GM12878 (cell line): ENCODE measurements at regions not wholly inside any gene's neighbourhood (a gene's known extent, or its start where the extent isn't known, plus 50 kb on each side); places are given as distances from the start of the nearest gene placed in this dataset.

Experiments
- ATAC-seq: fragments of 200-7000 bp; cut with Tn5 transposase; 3 replicates; pipeline ENCODE4 v1.9.1; 2020; ENCODE audit warnings: mild to moderate bottlenecking, moderate library complexity
- BruUV-seq: library from RNA; stranded (reverse); fragments of 400-500 nt; replicated peaks from 2 replicates; lab custom pipeline; 2021; lab: Mats Ljungman, UMichigan
- CTCF ChIA-PET: fragments of 300-600 bp; sonication (Branson Sonifier 250); formaldehyde crosslinking; extraction: SDS; loops from one replicate; lab custom pipeline; 2021; ENCODE audit warnings: inconsistent platforms; lab: Yijun Ruan, JAX
- POLR2A ChIA-PET: fragments of 350-600 bp; formaldehyde crosslinking; extraction: SDS; loops from one replicate; lab custom pipeline; 2021; ENCODE audit warnings: inconsistent platforms; lab: Charles Lee
- RAD21 ChIA-PET: fragments of 300-600 bp; sonication (Branson Sonifier 250); formaldehyde crosslinking; loops from one replicate; lab custom pipeline; 2023; ENCODE audit warnings: antibody characterized with exemption; ENCODE audit not compliant: unreplicated experiment; lab: Charles Lee
- SMC1A ChIA-PET: fragments of 300-600 bp; sonication (Branson Sonifier 250); formaldehyde crosslinking; loops from one replicate; lab custom pipeline; 2023; ENCODE audit not compliant: unreplicated experiment, uncharacterized antibody; lab: Charles Lee
- DNase-seq: peaks from one replicate; pipeline ENCODE4 v3.0.0-alpha.2; 2011; ENCODE audit warnings: low read depth, low spot score
- FAIRE-seq: peaks from 3 replicates; lab custom pipeline; 2011; peaks lifted over from hg19 to GRCh38; lab: Jason Lieb, UNC
- H2AFZ ChIP-seq: 2 replicates; pipeline ENCODE4 v1.6.0; 2011; ENCODE audit warnings: low read depth, low read length, control low read depth; ENCODE audit not compliant: control insufficient read depth
- H3K27ac ChIP-seq: 2 replicates; pipeline ENCODE4 v1.5.1; 2011; ENCODE audit warnings: control low read depth; ENCODE audit not compliant: control insufficient read depth, insufficient read depth
- H3K27me3 ChIP-seq, 2 experiments: replicated peaks in 1 of 2; 2 replicates each; pipeline versions ENCODE4 v1.6.0 to v1.6.1; 2011; ENCODE audit warnings: low read length in 1 of 2; ENCODE audit not compliant: control insufficient read depth in 2 of 2, insufficient read depth in 2 of 2
- H3K36me3 ChIP-seq, 2 experiments: 2 replicates each; pipeline ENCODE4 v1.5.1; 2011; ENCODE audit warnings: low read length in 1 of 2; ENCODE audit not compliant: control insufficient read depth in 2 of 2, insufficient read depth in 2 of 2
- H3K4me1 ChIP-seq: 2 replicates; pipeline ENCODE4 v1.6.1; 2011; ENCODE audit warnings: mild to moderate bottlenecking, low read length, moderate library complexity, mixed read lengths; ENCODE audit not compliant: control insufficient read depth, insufficient read depth
- H3K4me2 ChIP-seq: 2 replicates; pipeline ENCODE4 v1.6.0; 2011; ENCODE audit warnings: control low read depth; ENCODE audit not compliant: control insufficient read depth, insufficient read depth
- H3K4me3 ChIP-seq: fragments of 200-600 bp; sonication (generic); 2 replicates; pipeline ENCODE4 v1.5.1; 2016
- H3K79me2 ChIP-seq: 2 replicates; pipeline ENCODE4 v1.6.0; 2011; ENCODE audit warnings: low read length; ENCODE audit not compliant: control insufficient read depth, insufficient read depth
- H3K9ac ChIP-seq: 2 replicates; pipeline ENCODE4 v1.8.0; 2011; ENCODE audit warnings: low read length, control low read depth, mixed read lengths; ENCODE audit not compliant: control insufficient read depth, insufficient read depth
- H3K9me3 ChIP-seq: replicated peaks from 3 replicates; pipeline ENCODE4 v1.5.1; 2011; ENCODE audit warnings: mild to moderate bottlenecking, low read length; ENCODE audit not compliant: control insufficient read depth, insufficient read depth
- H4K20me1 ChIP-seq: 2 replicates; pipeline ENCODE4 v1.6.0; 2011; ENCODE audit not compliant: control insufficient read depth, insufficient read depth
- BMI1 ChIP-seq: fragments of 450-650 bp; IDR thresholded peaks from 2 replicates; pipeline ENCODE4 v1.6.1; 2016; ENCODE audit warnings: mild to moderate bottlenecking, moderate library complexity, borderline replicate concordance
- CHD1 ChIP-seq: IDR thresholded peaks from 2 replicates; pipeline ENCODE4 v1.6.1; 2012; ENCODE audit warnings: low read depth, low read length, improper control_type of control experiment
- CREB1 ChIP-seq: IDR thresholded peaks from 2 replicates; pipeline ENCODE4 v1.6.1; 2012; ENCODE audit warnings: low read depth, mild to moderate bottlenecking, inconsistent platforms
- CUX1 ChIP-seq: IDR thresholded peaks from 2 replicates; pipeline ENCODE4 v1.6.1; 2012; ENCODE audit warnings: improper control_type of control experiment, low read depth, low read length; ENCODE audit not compliant: insufficient replicate concordance
- E2F8 ChIP-seq: fragments of 450-650 bp; IDR thresholded peaks from 2 replicates; pipeline ENCODE4 v1.6.1; 2018; ENCODE audit warnings: mild to moderate bottlenecking, low read depth, moderate library complexity; ENCODE audit not compliant: partially characterized antibody
- EGR1 ChIP-seq, 2 experiments: IDR thresholded peaks; 1 replicate in 1 of 2; 2 replicates in 1 of 2; pipeline ENCODE4 v1.6.1; 2011 to 2012; ENCODE audit warnings: low read depth in 2 of 2, low read length in 2 of 2, borderline replicate concordance in 1 of 2, mild to moderate bottlenecking in 1 of 2, moderate library complexity in 1 of 2
- FOS ChIP-seq: IDR thresholded peaks from 3 replicates; pipeline ENCODE4 v1.6.1; 2011; ENCODE audit warnings: borderline replicate concordance; ENCODE audit not compliant: insufficient read length; ENCODE audit errors: extremely low read depth
- HCFC1 ChIP-seq: fragments of 150-350 bp; IDR thresholded peaks from 2 replicates; pipeline ENCODE4 v1.6.1; 2014; ENCODE audit warnings: low read length
- IRF3 ChIP-seq: fragments of 450-650 bp; IDR thresholded peaks from 2 replicates; pipeline ENCODE4 v1.6.1; 2014; ENCODE audit warnings: mild to moderate bottlenecking
- JUNB ChIP-seq: IDR thresholded peaks from 2 replicates; pipeline ENCODE4 v1.6.1; 2016; ENCODE audit warnings: antibody characterized with exemption, mild to moderate bottlenecking
- NFYA ChIP-seq: IDR thresholded peaks from 2 replicates; pipeline ENCODE4 v1.6.1; 2011; ENCODE audit warnings: low read depth, mild to moderate bottlenecking, low read length, improper control_type of control experiment, borderline replicate concordance
- SP1 ChIP-seq: IDR thresholded peaks from one replicate; pipeline ENCODE4 v1.6.1; 2011; ENCODE audit warnings: low read depth, low read length
- SREBF1 ChIP-seq: IDR thresholded peaks from 2 replicates; pipeline ENCODE4 v1.6.1; 2012; ENCODE audit warnings: mild to moderate bottlenecking, low read length
- YY1 ChIP-seq: IDR thresholded peaks from 2 replicates; pipeline ENCODE4 v1.6.1; 2011; ENCODE audit warnings: low read depth, mild to moderate bottlenecking, low read length
- ZNF24 ChIP-seq: fragments of 450-650 bp; IDR thresholded peaks from 2 replicates; pipeline ENCODE4 v1.6.1; 2017; ENCODE audit warnings: antibody characterized with exemption, mild to moderate bottlenecking
- WGBS: methylation state at CpG from one replicate; pipeline ENCODE4 v1.1.6; 2016; ENCODE audit warnings: low lambda C conversion rate; ENCODE audit not compliant: insufficient replicate concordance, insufficient coverage; ENCODE audit errors: missing lambda C conversion rate; 5-methylcytosine and 5-hydroxymethylcytosine counted together
- in situ Hi-C: fragments of 300-500 bp; cut with MboI; formaldehyde crosslinking; loops from 9 replicates; pipeline ENCODE4 v1.14.3; 2018; ENCODE audit warnings: mixed read lengths
- intact Hi-C: fragments of 100-400 bp; cut with micrococcal nuclease; formaldehyde crosslinking; loops from one replicate; pipeline ENCODE4 v1.14.2; 2022; ENCODE audit not compliant: unreplicated experiment

- TF ChIP-seq NFYA (no peak), BMI1 (no peak), CUX1 (no peak), JUNB (no peak), EGR1 (IDR thresholded peaks at IDR 0.05; ENCODE audit: borderline replicate concordance in 1 of 2, low read depth in 2 of 2, low read length in 2 of 2) (no peak), SP1 (no peak)
- TF ChIP-seq, all 136 proteins: peak for 0
Measured at GRCh38 chr10:129108378-129108777, 358.7 kb upstream of the MGMT start (continued).

- H3K27ac ChIP-seq: no peak overlapping the region
- intact Hi-C loops (no loop called here), in situ Hi-C loops (no loop called here)
- H3K4me2 ChIP-seq: no peak overlapping the region
- H3K9ac ChIP-seq: no peak overlapping the region
- H3K79me2 ChIP-seq: no peaks in the 10 kb centered on the region
- ChIA-PET CTCF (no interaction called here), SMC1A (no interaction called here), POLR2A (no interaction called here), RAD21 (no interaction called here)
- FAIRE-seq (no peak), DNase-seq (no peak), ATAC-seq (no peak)
- H4K20me1 ChIP-seq: no peaks in the 10 kb centered on the region
- no peaks in the 10 kb centered on the region for H3K4me1 ChIP-seq
- H3K27me3 ChIP-seq: no peaks in the 10 kb centered on the region
- H3K9me3 ChIP-seq: no peaks in the 10 kb centered on the region
- H3K4me3 ChIP-seq: no peak overlapping the region
- H3K36me3 ChIP-seq: no peaks in the 10 kb centered on the region
- no peak overlapping the region for H2AFZ ChIP-seq
- no TSS peak for BruUV-seq
- 47% methylated on average over 6 of the region's 6 CpGs for WGBS
- TF ChIP-seq IRF3 (no peak), ZNF24 (no peak), E2F8 (no peak), HCFC1 (no peak), CREB1 (no peak), SREBF1 (no peak), FOS (no peak), YY1 (no peak), CHD1 (no peak)
Measured at GRCh38 chr10:129108994-129109393, 358.0 kb upstream of the MGMT start.
